ENCODE measurements at regions not wholly inside any gene's neighbourhood (a gene's known extent, or its start where the extent isn't known, plus 50 kb on each side); places are given as distances from the start of the nearest gene placed in this dataset.

GRCh38 chr6:90364286-90364685 lies 67.6 kb upstream of the BACH2 start:
- no peak for TF ChIP-seq CTCF (IDR thresholded peaks at IDR 0.05; ENCODE audit: poor library complexity)
- no peak for TF ChIP-seq EZH2phosphoT487 (IDR thresholded peaks at IDR 0.05; ENCODE audit: low read depth, severe bottlenecking, unreplicated experiment)
- no peak for TF ChIP-seq EZH2 (IDR thresholded peaks at IDR 0.05; ENCODE audit: borderline replicate concordance)

All from hepatocyte (in vitro differentiated cells).